ENCODE measurements at regions not wholly inside any gene's neighbourhood (a gene's known extent, or its start where the extent isn't known, plus 50 kb on each side); places are given as distances from the start of the nearest gene placed in this dataset.
"Not testable (repeated sequence)": the region's sequence is repeated elsewhere in the genome, so short reads cannot be mapped to it uniquely, and the experiment has no call there.

GRCh38 chr16:86242244-86243122 lies 267.8 kb upstream of the FOXF1 start:
- intact Hi-C loops (cut with DNase I): no loop called here
- DNase-seq: peak in 2 of 42 donors; percentile 19 to 21

DNA sequence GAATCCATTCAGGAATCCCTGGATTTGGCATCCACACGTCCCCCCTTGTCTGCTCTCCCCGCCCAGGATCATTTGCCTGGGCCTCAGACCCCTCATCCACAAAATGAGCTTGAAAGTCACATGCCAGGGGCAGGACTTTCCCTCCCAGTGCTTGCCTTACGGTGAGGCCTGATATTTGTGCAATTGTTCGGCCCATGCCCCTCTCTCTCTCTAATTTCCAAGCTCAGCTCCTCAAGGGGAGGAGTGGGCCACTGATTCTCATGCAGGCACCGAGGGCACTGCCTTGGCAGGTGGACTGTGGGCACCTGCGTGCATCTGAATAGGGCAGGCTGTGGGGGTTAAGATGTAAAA lies 267.2 kb upstream of the FOXF1 start:
- intact Hi-C loops (cut with DNase I): no loop called here
- DNase-seq: peak in 2 of 42 donors; percentile 13 to 22

GRCh38 chr16:86243571-86244154 lies 266.7 kb upstream of the FOXF1 start:
- intact Hi-C loops (cut with DNase I): no loop called here
- DNase-seq: peak in 2 of 42 donors; percentile 28 to 33

DNA sequence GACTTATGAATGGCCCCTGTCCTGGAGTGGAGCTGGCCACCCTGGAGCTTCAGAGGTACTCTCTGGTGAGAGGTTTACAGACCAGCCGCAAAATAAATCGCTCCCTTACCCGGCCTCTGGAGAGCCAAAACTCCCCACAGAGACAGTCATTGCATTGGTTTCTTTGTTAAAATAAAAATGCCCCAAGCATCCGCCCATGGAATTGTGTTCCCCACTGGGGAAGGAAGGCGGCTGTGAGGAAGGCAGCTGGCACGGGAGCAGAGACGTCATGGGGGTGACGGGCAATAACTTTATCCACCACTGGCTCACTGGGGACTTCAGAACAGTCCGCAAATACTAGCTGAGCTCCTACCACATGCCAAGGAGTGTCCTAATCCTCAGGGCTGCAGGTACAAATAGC lies 266.2 kb upstream of the FOXF1 start:
- intact Hi-C loops (cut with DNase I): no loop called here
- DNase-seq: peak in 1 of 42 donors; percentile 16

DNA sequence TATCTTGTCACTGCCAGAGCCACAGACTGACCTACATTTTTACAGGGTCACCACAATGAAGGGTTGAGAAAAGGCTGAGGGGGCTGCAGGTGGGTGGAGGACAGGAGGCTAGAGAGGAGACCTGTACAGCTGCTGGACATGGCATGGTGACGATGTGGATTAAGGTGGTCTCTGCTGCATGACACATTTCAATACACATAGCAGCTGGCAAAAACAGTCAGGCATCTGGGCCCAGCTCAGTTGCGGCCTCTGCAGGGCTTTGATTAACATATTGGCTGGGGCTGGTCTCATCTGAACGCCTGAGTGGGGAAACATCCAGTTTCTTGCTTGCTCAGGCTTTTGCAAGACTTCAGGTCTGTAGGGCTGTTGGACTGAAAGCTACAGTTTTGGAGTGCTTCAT lies 265.4 kb upstream of the FOXF1 start:
- intact Hi-C loops (cut with DNase I): no loop called here
- DNase-seq: peak in 1 of 42 donors; percentile 8

- intact Hi-C loops (cut with DNase I): no loop called here
- peak in 1 of 42 donors; percentile 27 for DNase-seq
Observed at GRCh38 chr16:86245351-86245750, 265.0 kb upstream of the FOXF1 start.

- peak in 2 of 42 donors; percentile 13 to 15 for DNase-seq
- intact Hi-C loops (cut with DNase I): no loop called here
Observed at GRCh38 chr16:86245895-86246294, 264.4 kb upstream of the FOXF1 start.

GRCh38 chr16:86248310-86248905 lies 261.9 kb upstream of the FOXF1 start:
- intact Hi-C loops (cut with DNase I): no loop called here
- DNase-seq: peak in 2 of 42 donors; percentile 25 to 34

DNA sequence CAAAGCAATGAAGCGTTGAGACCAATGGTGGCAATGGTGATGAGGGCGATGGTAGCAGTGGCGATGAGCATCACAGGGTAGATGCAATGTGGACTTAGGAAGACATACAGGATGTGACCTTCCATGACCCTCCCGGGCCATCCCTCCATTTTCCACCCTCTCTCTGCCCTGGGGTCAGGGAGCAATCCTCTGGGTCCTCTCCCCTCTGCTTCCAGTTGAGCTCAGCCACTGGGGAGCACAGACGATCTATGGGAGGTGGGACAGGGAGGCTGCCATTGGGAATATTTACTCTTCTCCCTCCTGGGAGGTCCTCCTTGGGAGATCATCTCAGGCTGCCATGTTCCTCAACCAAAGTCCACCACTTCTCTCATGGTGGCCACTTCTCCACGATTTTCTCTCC lies 260.7 kb upstream of the FOXF1 start:
- DNase-seq: peak in 2 of 42 donors; percentile 13 to 37
- intact Hi-C loops (cut with DNase I): no loop called here

DNA sequence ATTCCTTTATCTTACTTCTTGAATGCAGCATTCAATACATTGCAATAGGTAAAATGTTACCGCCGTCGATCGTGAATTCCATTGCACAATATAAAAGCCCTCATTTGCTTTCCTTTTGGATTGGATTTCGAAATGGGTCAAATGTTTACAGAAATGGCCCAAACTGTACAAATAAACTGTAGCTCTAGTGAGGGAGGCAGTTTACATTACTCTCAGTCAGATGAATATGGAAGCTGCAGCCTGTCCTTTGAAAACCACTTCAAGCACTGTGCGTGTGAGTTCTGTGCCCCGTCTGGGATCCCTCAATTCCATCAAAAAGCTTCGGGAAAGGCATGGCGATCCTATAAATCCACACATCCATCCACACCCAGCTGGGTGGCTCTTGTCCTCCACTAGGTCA lies 258.6 kb upstream of the FOXF1 start:
- intact Hi-C loops (cut with DNase I): no loop called here
- peak in 1 of 42 donors; percentile 20 for DNase-seq

- peak in 8 of 42 donors; percentile 14 to 45 (median 26) for DNase-seq
Observed at GRCh38 chr16:86252596-86252995, 257.7 kb upstream of the FOXF1 start.

DNA sequence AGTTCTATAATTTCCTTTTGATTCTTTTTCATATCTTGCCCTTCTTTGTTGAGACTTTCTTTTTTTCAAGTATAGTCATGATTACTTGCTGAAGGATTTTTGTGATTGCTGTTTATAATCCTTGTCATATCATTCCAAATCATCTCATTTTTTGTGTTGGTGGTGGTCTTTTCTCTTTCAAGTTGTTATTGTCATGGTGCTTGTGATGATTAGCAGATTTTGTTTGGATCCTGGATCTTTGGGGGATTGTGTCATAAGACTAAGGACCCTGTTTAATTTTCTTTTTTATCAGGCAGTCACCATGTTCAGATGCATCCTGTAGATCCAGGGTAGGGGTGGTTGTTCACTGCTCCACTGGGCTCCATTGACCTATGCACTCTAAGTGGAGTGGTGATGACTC lies 254.4 kb upstream of the FOXF1 start:
- intact Hi-C loops (cut with DNase I): no loop called here
- no peak for DNase-seq

More at GRCh38 chr16:86252596-86252995, 257.7 kb upstream of the FOXF1 start:
- intact Hi-C loops (cut with DNase I): no loop called here

- intact Hi-C loops (cut with DNase I): no loop called here
- DNase-seq: no peak
Observed at GRCh38 chr16:86256995-86257394, 253.3 kb upstream of the FOXF1 start.

DNA sequence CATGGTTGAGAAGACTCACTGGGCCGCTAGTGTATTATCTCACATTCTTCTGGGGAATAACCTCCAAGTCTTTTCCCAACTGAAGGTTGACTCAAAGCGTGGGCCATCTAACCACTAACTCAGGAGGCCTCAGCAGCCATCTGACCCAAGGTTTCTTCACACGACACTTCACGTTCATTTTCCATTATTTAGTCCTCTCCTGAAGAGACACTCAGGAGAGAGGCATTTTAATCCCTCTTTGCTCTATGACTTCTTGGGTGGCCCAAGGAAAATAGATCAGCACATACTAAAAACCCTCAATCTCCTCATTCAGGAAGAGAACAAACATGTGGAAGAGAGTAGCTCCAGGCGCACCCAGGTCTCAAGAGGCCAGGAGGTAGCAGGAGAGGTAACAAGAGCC lies 252.8 kb upstream of the FOXF1 start:
- peak in 1 of 42 donors; percentile 10 for DNase-seq
- intact Hi-C loops (cut with DNase I): no loop called here

DNA sequence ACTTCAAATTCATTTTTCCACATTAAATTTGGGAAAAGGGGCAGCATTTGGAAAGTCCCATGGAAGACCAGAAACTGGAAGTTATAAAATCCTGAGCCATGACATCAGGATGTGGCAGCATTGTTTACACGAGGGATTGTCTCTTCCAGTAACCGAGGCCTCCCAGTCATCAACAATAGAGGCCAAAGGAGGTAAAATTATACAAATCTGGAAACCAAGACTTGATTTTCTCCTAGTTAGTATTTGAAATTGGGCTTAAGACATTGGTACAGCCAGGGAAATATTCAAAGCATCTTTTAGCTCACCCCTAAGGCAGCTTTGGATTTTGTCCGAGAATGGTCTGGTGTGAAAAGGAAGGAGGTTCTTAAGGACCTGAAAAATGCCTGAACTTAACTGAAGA lies 251.6 kb upstream of the FOXF1 start:
- intact Hi-C loops (cut with DNase I): no loop called here

GRCh38 chr16:86259499-86259898 lies 250.8 kb upstream of the FOXF1 start:
- DNase-seq: no peak
- intact Hi-C loops (cut with DNase I): no loop called here

More for the DNA sequence above, 251.6 kb upstream of the FOXF1 start:
- no peak for DNase-seq

GRCh38 chr16:86261379-86261778 lies 248.9 kb upstream of the FOXF1 start:
- peak in 1 of 42 donors; percentile 34 for DNase-seq
- intact Hi-C loops (cut with DNase I): no loop called here

DNA sequence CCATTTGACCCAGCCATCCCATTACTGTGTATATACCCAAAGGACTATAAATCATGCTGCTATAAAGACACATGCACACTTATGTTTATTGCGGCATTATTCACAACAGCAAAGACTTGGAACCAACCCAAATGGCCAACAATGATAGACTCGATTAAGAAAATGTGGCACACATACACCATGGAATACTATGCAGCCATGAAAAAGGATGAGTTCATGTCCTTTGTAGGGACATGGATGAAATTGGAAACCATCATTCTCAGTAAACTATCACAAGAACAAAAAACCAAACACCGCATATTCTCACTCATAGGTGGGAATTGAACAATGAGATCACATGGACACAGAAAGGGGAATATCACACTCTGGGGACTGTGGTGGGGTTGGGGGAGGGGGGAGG lies 242.7 kb upstream of the FOXF1 start:
- DNase-seq; intact Hi-C loops (cut with DNase I): not testable (repeated sequence)

- intact Hi-C loops (cut with DNase I): no loop called here
- peak in 2 of 42 donors; percentile 16 to 21 for DNase-seq
Observed at GRCh38 chr16:86270696-86271095, 239.6 kb upstream of the FOXF1 start.

GRCh38 chr16:86272744-86273143 lies 237.6 kb upstream of the FOXF1 start:
- DNase-seq: no peak
- intact Hi-C loops (cut with DNase I): no loop called here

Measured in head of caudate nucleus (tissue), 42 donors.